ENCODE measurements at regions not wholly inside any gene's neighbourhood (a gene's known extent, or its start where the extent isn't known, plus 50 kb on each side); places are given as distances from the start of the nearest gene placed in this dataset.

GRCh38 chr3:95189348-95189747 is 1126.5 kb downstream of the NSUN3 start (continued):
- TF ChIP-seq TCFL5 (CRISPR knock-in tag; conservative IDR thresholded peaks at IDR 0.05) (no peak), SMC3 (conservative IDR thresholded peaks at IDR 0.05; ENCODE audit: insufficient read depth, low read depth, low read length) (no peak), ZNF318 (IDR thresholded peaks at IDR 0.05; ENCODE audit: borderline replicate concordance in 1 of 2, low read depth in 1 of 2) (no peak), ZNF354B (CRISPR knock-in tag; IDR thresholded peaks at IDR 0.05) (no peak), NBN (IDR thresholded peaks at IDR 0.05; ENCODE audit: low read depth) (no peak), NUFIP1 (IDR thresholded peaks at IDR 0.05; ENCODE audit: partially characterized antibody) (no peak), HES1 (IDR thresholded peaks at IDR 0.05; ENCODE audit: low read depth) (no peak), E2F6 (IDR thresholded peaks at IDR 0.05; ENCODE audit: borderline replicate concordance in 1 of 2, extremely low read depth in 1 of 2, insufficient read depth in 1 of 2, insufficient read length in 1 of 2, low read depth in 1 of 2, low read length in 1 of 2, poor library complexity in 1 of 2, severe bottlenecking in 1 of 2) (no peak)

Data from K562 (cell line).